ENCODE measurements at regions not wholly inside any gene's neighbourhood (a gene's known extent, or its start where the extent isn't known, plus 50 kb on each side); places are given as distances from the start of the nearest gene placed in this dataset.

DNA sequence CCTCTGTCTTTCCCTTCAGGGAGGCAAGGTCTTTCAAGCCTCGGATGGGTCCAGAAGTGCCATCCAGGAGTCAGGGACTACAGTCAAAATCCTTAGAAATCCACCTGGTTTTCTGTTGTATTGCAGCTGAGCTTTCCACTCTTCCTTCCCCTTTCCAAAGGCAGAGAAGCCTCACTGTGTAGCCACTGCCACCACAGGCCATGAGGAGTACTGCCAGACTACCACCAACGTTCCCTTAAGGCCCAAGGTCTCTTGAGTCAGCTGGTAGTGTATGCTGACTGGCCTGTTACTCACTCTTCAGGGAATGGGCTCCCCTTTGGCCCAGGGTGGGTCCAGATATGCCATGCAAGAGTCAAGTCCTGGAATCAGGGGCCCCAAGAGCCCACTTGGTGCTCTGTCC is 1454.1 kb downstream of the PCDH19 start:
- POLR2A ChIA-PET (ENCODE audit: unreplicated experiment): no interaction called here
- Histone ChIP-seq H3K36me3 (ENCODE audit: control insufficient read depth, insufficient read depth, low read length) (no peaks in the 10 kb centered on the region), H3K14ac (replicated peaks; ENCODE audit: low read depth, low read length) (no peak overlapping the region), H3K23ac (ENCODE audit: low read depth, low read length) (no peak overlapping the region), H2AK5ac (ENCODE audit: low read depth, low read length) (no peak overlapping the region), H3K4me1 (ENCODE audit: control insufficient read depth, insufficient read depth, low read length) (no peaks in the 10 kb centered on the region), H4K20me1 (ENCODE audit: insufficient read depth, low read length) (no peaks in the 10 kb centered on the region), H4K5ac (ENCODE audit: low read depth, low read length) (no peak overlapping the region), H2AK9ac (replicated peaks; ENCODE audit: low read depth, low read length, poor library complexity) (no peak overlapping the region), H2AFZ (replicated peaks; ENCODE audit: low read length, poor library complexity) (no peak overlapping the region), H3K4me2 (ENCODE audit: low read depth, low read length) (no peak overlapping the region), H2BK20ac (ENCODE audit: low read depth, low read length) (no peak overlapping the region), H3K9me3 (ENCODE audit: control insufficient read depth, insufficient read depth, low read length) (no peaks in the 10 kb centered on the region), H3K9me1 (ENCODE audit: insufficient read depth, low read length) (no peaks in the 10 kb centered on the region), H3K27me3 (ENCODE audit: control insufficient read depth, insufficient read depth, low read length) (no peaks in the 10 kb centered on the region), H4K8ac (ENCODE audit: low read depth in 2 of 2, low read length in 2 of 2) (no peak overlapping the region), H3K79me1 (ENCODE audit: low read depth in 1 of 2, low read length in 2 of 2) (no peaks in the 10 kb centered on the region), H3K56ac (ENCODE audit: extremely low read depth, insufficient read depth, low read length) (no peak overlapping the region), H2BK15ac (ENCODE audit: low read depth, low read length) (no peak overlapping the region), H3K4ac (ENCODE audit: low read depth, low read length) (no peak overlapping the region), H3K4me3 (ENCODE audit: insufficient read depth, low read depth, low read length) (no peak overlapping the region), H4K91ac (ENCODE audit: insufficient read depth, low read depth, low read length) (no peak overlapping the region), H3K9ac (ENCODE audit: low read depth, low read length) (no peak overlapping the region), H2BK5ac (ENCODE audit: low read depth, low read length, poor library complexity, severe bottlenecking) (no peak overlapping the region), H3K18ac (ENCODE audit: low read depth, low read length) (no peak overlapping the region), H3K27ac (ENCODE audit: insufficient read depth, low read length) (no peak overlapping the region), H2BK120ac (ENCODE audit: low read depth, low read length) (no peak overlapping the region)
- intact Hi-C loops (cut with micrococcal nuclease) (no loop called here), in situ Hi-C loops (cut with MboI; ENCODE audit: low sequenced_read_pairs) (no loop called here), dilution Hi-C loops (cut with HindIII; ENCODE audit: low sequenced_read_pairs, unreplicated experiment) (no loop called here)
- ATAC-seq (ENCODE audit: low read depth) (no peak), DNase-seq (no peak)
- CTCF ChIA-PET: no interaction called here
- no TSS peak for BruUV-seq (replicated peaks)
- WGBS, 2 experiments (ENCODE audit: extremely low coverage in 2 of 2, insufficient read length in 1 of 2): no CpG with 5 or more reads among the region's 2 CpGs
- no peak for TF ChIP-seq RCOR1 (IDR thresholded peaks at IDR 0.05; ENCODE audit: insufficient replicate concordance, low read length)
- TF ChIP-seq FOS (IDR thresholded peaks at IDR 0.05; ENCODE audit: low read depth, low read length): no peak
- TF ChIP-seq NFE2L2 (IDR thresholded peaks at IDR 0.05; ENCODE audit: low read depth, low read length): no peak
- no peak for TF ChIP-seq MAZ (IDR thresholded peaks at IDR 0.05; ENCODE audit: borderline replicate concordance, low read depth, low read length)
- no peak for TF ChIP-seq POLR2A (IDR thresholded peaks at IDR 0.05; ENCODE audit: low read depth, low read length)
- TF ChIP-seq, protein P1, sequence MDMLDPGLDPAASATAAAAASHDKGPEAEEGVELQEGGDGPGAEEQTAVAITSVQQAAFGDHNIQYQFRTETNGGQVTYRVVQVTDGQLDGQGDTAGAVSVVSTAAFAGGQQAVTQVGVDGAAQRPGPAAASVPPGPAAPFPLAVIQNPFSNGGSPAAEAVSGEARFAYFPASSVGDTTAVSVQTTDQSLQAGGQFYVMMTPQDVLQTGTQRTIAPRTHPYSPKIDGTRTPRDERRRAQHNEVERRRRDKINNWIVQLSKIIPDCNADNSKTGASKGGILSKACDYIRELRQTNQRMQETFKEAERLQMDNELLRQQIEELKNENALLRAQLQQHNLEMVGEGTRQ (IDR thresholded peaks at IDR 0.05; ENCODE audit: low read depth, low read length): no peak
- TF ChIP-seq MXI1 (IDR thresholded peaks at IDR 0.05; ENCODE audit: borderline replicate concordance, low read depth, low read length): no peak
- no peak for TF ChIP-seq RFX5 (IDR thresholded peaks at IDR 0.05; ENCODE audit: low read depth, low read length)
- TF ChIP-seq RAD21 (IDR thresholded peaks at IDR 0.05; ENCODE audit: low read length): no peak
- TF ChIP-seq CEBPB (IDR thresholded peaks at IDR 0.05; ENCODE audit: low read depth, low read length): no peak
- TF ChIP-seq, protein P2, sequence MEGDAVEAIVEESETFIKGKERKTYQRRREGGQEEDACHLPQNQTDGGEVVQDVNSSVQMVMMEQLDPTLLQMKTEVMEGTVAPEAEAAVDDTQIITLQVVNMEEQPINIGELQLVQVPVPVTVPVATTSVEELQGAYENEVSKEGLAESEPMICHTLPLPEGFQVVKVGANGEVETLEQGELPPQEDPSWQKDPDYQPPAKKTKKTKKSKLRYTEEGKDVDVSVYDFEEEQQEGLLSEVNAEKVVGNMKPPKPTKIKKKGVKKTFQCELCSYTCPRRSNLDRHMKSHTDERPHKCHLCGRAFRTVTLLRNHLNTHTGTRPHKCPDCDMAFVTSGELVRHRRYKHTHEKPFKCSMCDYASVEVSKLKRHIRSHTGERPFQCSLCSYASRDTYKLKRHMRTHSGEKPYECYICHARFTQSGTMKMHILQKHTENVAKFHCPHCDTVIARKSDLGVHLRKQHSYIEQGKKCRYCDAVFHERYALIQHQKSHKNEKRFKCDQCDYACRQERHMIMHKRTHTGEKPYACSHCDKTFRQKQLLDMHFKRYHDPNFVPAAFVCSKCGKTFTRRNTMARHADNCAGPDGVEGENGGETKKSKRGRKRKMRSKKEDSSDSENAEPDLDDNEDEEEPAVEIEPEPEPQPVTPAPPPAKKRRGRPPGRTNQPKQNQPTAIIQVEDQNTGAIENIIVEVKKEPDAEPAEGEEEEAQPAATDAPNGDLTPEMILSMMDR (conservative IDR thresholded peaks at IDR 0.05; ENCODE audit: low read depth, low read length): no peak
- TF ChIP-seq CHD1 (IDR thresholded peaks at IDR 0.05; ENCODE audit: low read depth, low read length): no peak
- no peak for TF ChIP-seq MAFK (IDR thresholded peaks at IDR 0.05; ENCODE audit: low read depth, low read length)
- TF ChIP-seq BHLHE40 (IDR thresholded peaks at IDR 0.05; ENCODE audit: low read depth, low read length): no peak
- no peak for TF ChIP-seq SMC3 (IDR thresholded peaks at IDR 0.05; ENCODE audit: low read depth, low read length)
- TF ChIP-seq, protein P3, sequence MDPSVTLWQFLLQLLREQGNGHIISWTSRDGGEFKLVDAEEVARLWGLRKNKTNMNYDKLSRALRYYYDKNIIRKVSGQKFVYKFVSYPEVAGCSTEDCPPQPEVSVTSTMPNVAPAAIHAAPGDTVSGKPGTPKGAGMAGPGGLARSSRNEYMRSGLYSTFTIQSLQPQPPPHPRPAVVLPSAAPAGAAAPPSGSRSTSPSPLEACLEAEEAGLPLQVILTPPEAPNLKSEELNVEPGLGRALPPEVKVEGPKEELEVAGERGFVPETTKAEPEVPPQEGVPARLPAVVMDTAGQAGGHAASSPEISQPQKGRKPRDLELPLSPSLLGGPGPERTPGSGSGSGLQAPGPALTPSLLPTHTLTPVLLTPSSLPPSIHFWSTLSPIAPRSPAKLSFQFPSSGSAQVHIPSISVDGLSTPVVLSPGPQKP (IDR thresholded peaks at IDR 0.05; ENCODE audit: borderline replicate concordance, low read depth, low read length): no peak

Data from IMR-90 (cell line).